GM19238 (cell line): ENCODE measurements at regions not wholly inside any gene's neighbourhood (a gene's known extent, or its start where the extent isn't known, plus 50 kb on each side); places are given as distances from the start of the nearest gene placed in this dataset.
"Not testable (repeated sequence)": the region's sequence is repeated elsewhere in the genome, so short reads cannot be mapped to it uniquely, and the experiment has no call there.

Experiments used
- DNase-seq: peaks from one replicate; pipeline ENCODE4 v3.0.0; 2011; ENCODE audit warnings: low spot score; ENCODE audit not compliant: insufficient read length

- DNase-seq = not testable (repeated sequence)
Observed at GRCh38 chr3:48101301-48101650, 85.1 kb upstream of the MAP4 start.

- DNase-seq = no peak
Observed at GRCh38 chr3:48092270-48092669, 76.1 kb upstream of the MAP4 start.

- no peak for DNase-seq
Observed at GRCh38 chr3:48090166-48090939, 74.1 kb upstream of the MAP4 start.

GRCh38 chr3:48088749-48089466, 72.7 kb upstream of the MAP4 start:
- peak; percentile 89 for DNase-seq

GRCh38 chr3:48088056-48088748, 72.0 kb upstream of the MAP4 start:
- peak; percentile 3 for DNase-seq

GRCh38 chr3:48086705-48087104, 70.5 kb upstream of the MAP4 start:
- DNase-seq = no peak

- DNase-seq = no peak
Observed at GRCh38 chr3:48084929-48085328, 68.7 kb upstream of the MAP4 start.

GRCh38 chr3:48084170-48084569, 68.0 kb upstream of the MAP4 start:
- DNase-seq = no peak

GRCh38 chr3:48082580-48083184, 66.5 kb upstream of the MAP4 start:
- DNase-seq = no peak

- DNase-seq = no peak
Observed at GRCh38 chr3:48077815-48078214, 61.6 kb upstream of the MAP4 start.

GRCh38 chr3:48070030-48070429, 53.8 kb upstream of the MAP4 start:
- DNase-seq = no peak

GRCh38 chr3:48069339-48069738, 53.1 kb upstream of the MAP4 start:
- no peak for DNase-seq

GRCh38 chr3:48068886-48069285, 52.7 kb upstream of the MAP4 start:
- DNase-seq = no peak

- DNase-seq = not testable (repeated sequence)
Observed at GRCh38 chr3:48068320-48068719, 52.1 kb upstream of the MAP4 start.

GRCh38 chr3:48067271-48067670, 51.1 kb upstream of the MAP4 start:
- no peak for DNase-seq
